HEK293 (cell line): ENCODE measurements at regions not wholly inside any gene's neighbourhood (a gene's known extent, or its start where the extent isn't known, plus 50 kb on each side); places are given as distances from the start of the nearest gene placed in this dataset.

ENCODE experiments used
- CTCF ChIA-PET: fragments of 350-600 bp; formaldehyde crosslinking; extraction: SDS; loops from one replicate; lab custom pipeline; 2021; ENCODE audit warnings: antibody characterized with exemption; lab: Yijun Ruan, JAX
- POLR2A ChIA-PET: fragments of 300-600 bp; formaldehyde crosslinking; extraction: SDS; loops from one replicate; lab custom pipeline; 2020; ENCODE audit warnings: antibody characterized with exemption, inconsistent platforms; lab: Yijun Ruan, JAX
- H3K27ac ChIP-seq: fragments of 200-500 bp; sonication (Bioruptor generic); 2 replicates; pipeline ENCODE4 v1.5.1; 2014; ENCODE audit warnings: low read depth, low read length, control low read depth, inconsistent platforms; ENCODE audit errors: extremely low read depth
- H3K36me3 ChIP-seq, 2 experiments: fragments of 200-500 bp in 1 of 2; sonication (Bioruptor generic) in 1 of 2; 1 replicate in 1 of 2; 2 replicates in 1 of 2; pipeline ENCODE4 v1.5.1; 2014 to 2017; ENCODE audit warnings: inconsistent platforms in 2 of 2, low read length in 2 of 2; ENCODE audit not compliant: control insufficient read depth in 2 of 2, insufficient read depth in 1 of 2
- H3K4me1 ChIP-seq: fragments of 200-500 bp; sonication (Bioruptor generic); 2 replicates; pipeline ENCODE4 v1.5.1; 2014; ENCODE audit warnings: mild to moderate bottlenecking, low read length, inconsistent platforms; ENCODE audit not compliant: control insufficient read depth, insufficient read depth
- H3K4me3 ChIP-seq: 2 replicates; pipeline ENCODE4 v1.5.1; 2011; ENCODE audit warnings: low read depth, mild to moderate bottlenecking, control low read depth, low read length, moderate library complexity
- H3K9me3 ChIP-seq: fragments of 200-500 bp; sonication (Bioruptor generic); 2 replicates; pipeline ENCODE4 v1.5.1; 2014; ENCODE audit warnings: low read depth, low read length, inconsistent platforms; ENCODE audit not compliant: control insufficient read depth, insufficient read depth
- MEIS1 ChIP-seq: sonication (generic); formaldehyde crosslinking; IDR thresholded peaks from 2 replicates; pipeline ENCODE4 v1.8.1; 2022; ENCODE audit warnings: missing genetic modification reagents, mild to moderate bottlenecking, borderline replicate concordance
- PRDM10 ChIP-seq: fragments of 450-650 bp; formaldehyde crosslinking; IDR thresholded peaks from 2 replicates; pipeline ENCODE4 v1.5.1; 2016; ENCODE audit warnings: missing biosample characterization, missing genetic modification characterization
- TCF7L2 ChIP-seq: IDR thresholded peaks from 2 replicates; pipeline ENCODE4 v1.6.1; 2011; ENCODE audit warnings: low read depth, mild to moderate bottlenecking, inconsistent platforms, low read length, moderate library complexity, borderline replicate concordance
- ZBTB1 ChIP-seq: fragments of 450-650 bp; formaldehyde crosslinking; IDR thresholded peaks from 2 replicates; pipeline ENCODE4 v1.5.1; 2016; ENCODE audit warnings: missing biosample characterization, missing genetic modification characterization
- ZBTB8A ChIP-seq: fragments of 450-650 bp; formaldehyde crosslinking; IDR thresholded peaks from 2 replicates; pipeline ENCODE4 v1.5.1; 2016; ENCODE audit warnings: missing biosample characterization, missing genetic modification characterization
- ZFHX2 ChIP-seq: fragments of 450-650 bp; formaldehyde crosslinking; conservative IDR thresholded peaks from 2 replicates; pipeline ENCODE4 v1.5.1; 2016; ENCODE audit warnings: missing biosample characterization, missing genetic modification characterization
- ZNF157 ChIP-seq: fragments of 450-650 bp; formaldehyde crosslinking; IDR thresholded peaks from 2 replicates; pipeline ENCODE4 v1.5.1; 2016; ENCODE audit warnings: missing biosample characterization, missing genetic modification characterization
- ZNF169 ChIP-seq: fragments of 450-650 bp; formaldehyde crosslinking; IDR thresholded peaks from 2 replicates; pipeline ENCODE4 v1.5.1; 2016; ENCODE audit warnings: missing biosample characterization, missing genetic modification characterization
- ZNF18 ChIP-seq: fragments of 450-650 bp; formaldehyde crosslinking; IDR thresholded peaks from 2 replicates; pipeline ENCODE4 v1.5.1; 2016; ENCODE audit warnings: missing biosample characterization, missing genetic modification characterization
- ZNF202 ChIP-seq: fragments of 450-650 bp; formaldehyde crosslinking; IDR thresholded peaks from 2 replicates; pipeline ENCODE4 v1.5.1; 2016; ENCODE audit warnings: missing biosample characterization, missing genetic modification characterization, borderline replicate concordance
- ZNF280D ChIP-seq: fragments of 450-650 bp; formaldehyde crosslinking; IDR thresholded peaks from 2 replicates; pipeline ENCODE4 v1.5.1; 2016; ENCODE audit warnings: missing biosample characterization, missing genetic modification characterization
- ZNF335 ChIP-seq: fragments of 450-650 bp; formaldehyde crosslinking; conservative IDR thresholded peaks from 2 replicates; pipeline ENCODE4 v1.5.1; 2016; ENCODE audit warnings: missing biosample characterization, missing genetic modification characterization
- ZNF398 ChIP-seq: fragments of 450-650 bp; formaldehyde crosslinking; IDR thresholded peaks from 2 replicates; pipeline ENCODE4 v1.5.1; 2017; ENCODE audit warnings: missing biosample characterization, missing genetic modification characterization
- ZNF521 ChIP-seq: fragments of 450-650 bp; formaldehyde crosslinking; IDR thresholded peaks from 2 replicates; pipeline ENCODE4 v1.5.1; 2017; ENCODE audit warnings: missing biosample characterization, mild to moderate bottlenecking, missing genetic modification characterization
- ZNF560 ChIP-seq: fragments of 450-650 bp; formaldehyde crosslinking; IDR thresholded peaks from 2 replicates; pipeline ENCODE4 v1.5.1; 2017; ENCODE audit warnings: missing biosample characterization, missing genetic modification characterization, borderline replicate concordance
- ZNF704 ChIP-seq: fragments of 450-650 bp; formaldehyde crosslinking; IDR thresholded peaks from 2 replicates; pipeline ENCODE4 v1.5.1; 2016; ENCODE audit warnings: missing biosample characterization, missing genetic modification characterization
- ZNF747 ChIP-seq: fragments of 450-650 bp; formaldehyde crosslinking; IDR thresholded peaks from 2 replicates; pipeline ENCODE4 v1.5.1; 2016; ENCODE audit warnings: missing biosample characterization, missing genetic modification characterization
- ZNF785 ChIP-seq: fragments of 450-650 bp; formaldehyde crosslinking; IDR thresholded peaks from 2 replicates; pipeline ENCODE4 v1.5.1; 2016; ENCODE audit warnings: missing biosample characterization, missing genetic modification characterization

- no peaks in the 10 kb centered on the region for H3K4me1 ChIP-seq
- no peaks in the 10 kb centered on the region for H3K36me3 ChIP-seq
- no peaks in the 10 kb centered on the region for H3K9me3 ChIP-seq
- POLR2A ChIA-PET: no interaction called here
- no peak overlapping the region for H3K4me3 ChIP-seq
- no peak overlapping the region for H3K27ac ChIP-seq
- TF ChIP-seq ZNF560 (tag by site-specific recombination): no peak
- TF ChIP-seq ZNF280D: no peak
- no peak for TF ChIP-seq ZNF202 (tag by site-specific recombination)
- no peak for TF ChIP-seq ZNF521 (tag by site-specific recombination)
- no peak for TF ChIP-seq ZBTB8A (tag by site-specific recombination)
- TF ChIP-seq ZNF335 (tag by site-specific recombination): no peak
- TF ChIP-seq ZNF169 (tag by site-specific recombination): no peak
- no peak for TF ChIP-seq ZBTB1 (tag by site-specific recombination)
- no peak for TF ChIP-seq ZNF747 (tag by site-specific recombination)
- TF ChIP-seq ZNF398 (tag by site-specific recombination): no peak
- no peak for TF ChIP-seq PRDM10 (tag by site-specific recombination)
- no peak for TF ChIP-seq ZNF157 (tag by site-specific recombination)
- no peak for TF ChIP-seq MEIS1 (CRISPR knock-in tag)
- TF ChIP-seq TCF7L2: no peak
- no peak for TF ChIP-seq ZNF785 (tag by site-specific recombination)
- TF ChIP-seq ZNF18: no peak
- TF ChIP-seq ZFHX2 (tag by site-specific recombination): no peak
- TF ChIP-seq ZNF704 (tag by site-specific recombination): no peak
- CTCF ChIA-PET: interaction anchor here (0.5 to 0.6 kb wide), 3 partner anchors 77 to 783 kb away, joined by 3 to 5 read pairs (median 4); no protein-coding TSS in a partner anchor
Measured at GRCh38 chr7:84247591-84247990, 53.0 kb upstream of the SEMA3A start.
